Left cardiac atrium (tissue), 4 donors: ENCODE measurements at regions not wholly inside any gene's neighbourhood (a gene's known extent, or its start where the extent isn't known, plus 50 kb on each side); places are given as distances from the start of the nearest gene placed in this dataset.

Experiments
- ATAC-seq, 2 donors: fragments of 200-7000 bp; cut with Tn5 transposase; one replicate each; pipeline ENCODE4 v1.9.1; 2020; ENCODE audit warnings: mild to moderate bottlenecking in 2 of 2, moderate library complexity in 2 of 2
- DNase-seq: peaks from one replicate; pipeline ENCODE4 v3.0.0-alpha.2; 2020
- intact Hi-C, 2 donors: fragments of 100-400 bp; cut with DNase I; formaldehyde crosslinking; loops; one replicate each; pipeline versions ENCODE4 v1.14.1 to v1.15.1; 2022 to 2023
- donor health status: DM: no; HTN: yes; CAD: no.
- donor health status: DM: no; HTN: yes; CAD: no; lungs with severe emphysema.
- donor health status: DM: yes; HTN: yes; CAD: no.
- donor health status: Dilated cardiomyopathy.

- DNase-seq, result no peak
- intact Hi-C loops, result no loop called here
- ATAC-seq, result no peak
Observed at GRCh38 chr2:104088745-104089144, 765.2 kb upstream of the POU3F3 start.

DNA sequence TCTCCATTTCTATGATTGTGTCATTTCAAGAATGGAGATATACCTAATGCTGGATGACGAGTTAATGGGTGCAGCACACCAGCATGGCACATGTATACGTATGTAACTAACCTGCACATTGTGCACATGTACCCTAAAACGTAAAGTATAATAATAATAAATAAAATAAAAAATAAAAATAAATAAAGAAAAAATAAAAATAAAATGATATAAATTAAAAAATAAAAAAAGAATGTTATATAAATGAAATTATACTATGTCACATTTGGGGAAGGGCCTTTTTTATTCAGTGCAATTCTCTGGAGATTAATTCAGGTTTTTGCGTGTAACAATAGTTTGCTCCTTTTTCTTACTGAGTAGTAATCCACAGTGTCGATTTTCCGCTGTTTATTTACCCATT lies 763.5 kb upstream of the POU3F3 start:
- ATAC-seq (no peak), DNase-seq (no peak)
- intact Hi-C loops, result no loop called here

- ATAC-seq (no peak), DNase-seq (no peak)
- intact Hi-C loops, result no loop called here
Observed at GRCh38 chr2:104091894-104092293, 762.0 kb upstream of the POU3F3 start.

DNA sequence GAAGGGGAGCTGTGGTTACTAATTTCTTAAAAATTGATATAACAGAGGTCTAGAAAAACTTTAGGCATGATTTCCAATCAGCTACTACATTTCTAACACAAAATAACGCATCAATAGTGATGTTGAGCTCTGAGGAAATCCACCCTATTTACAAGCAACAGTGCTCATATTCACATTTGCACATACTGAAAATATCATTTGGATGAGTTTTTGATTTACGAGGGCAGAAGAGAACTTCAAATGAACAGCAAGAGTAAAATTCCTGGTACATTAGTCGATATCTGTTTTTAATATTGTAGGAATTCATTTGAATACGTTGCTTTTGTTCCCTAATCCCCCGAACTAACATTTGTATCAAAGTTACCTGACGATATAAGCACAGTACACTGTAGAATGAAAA lies 761.0 kb upstream of the POU3F3 start:
- intact Hi-C loops, result no loop called here

GRCh38 chr2:104102615-104103014 lies 751.3 kb upstream of the POU3F3 start:
- ATAC-seq, result no peak
- intact Hi-C loops, result no loop called here
- no peak for DNase-seq

More for the DNA sequence above, 761.0 kb upstream of the POU3F3 start:
- ATAC-seq, result no peak
- DNase-seq, result no peak

- ATAC-seq, result no peak
- no peak for DNase-seq
- intact Hi-C loops, result no loop called here
Observed at GRCh38 chr2:104109356-104109755, 744.6 kb upstream of the POU3F3 start.

DNA sequence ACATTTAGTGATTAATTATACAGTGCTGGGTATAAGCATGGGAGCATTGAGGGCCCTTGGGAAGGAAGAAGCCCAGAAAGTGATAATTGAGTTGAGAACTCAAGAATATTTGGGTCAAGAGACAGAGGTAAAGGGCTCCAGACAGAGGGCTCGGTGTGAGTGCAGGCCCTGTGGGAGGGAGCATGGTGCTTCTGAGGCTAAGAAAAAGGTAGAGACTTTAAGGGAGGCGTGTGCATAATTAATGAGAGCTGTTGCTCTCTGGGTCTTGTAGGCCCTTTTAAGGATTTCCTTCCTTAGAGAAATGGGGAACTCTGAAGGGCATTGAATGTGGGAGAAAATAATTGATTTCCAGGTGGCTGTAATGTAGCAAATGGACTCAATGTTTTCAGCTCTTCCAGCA lies 735.0 kb upstream of the POU3F3 start:
- intact Hi-C loops, result no loop called here
- ATAC-seq, result no peak

GRCh38 chr2:104120171-104120570 lies 733.7 kb upstream of the POU3F3 start:
- ATAC-seq, result no peak
- intact Hi-C loops, result no loop called here
- no peak for DNase-seq

More for the DNA sequence above, 735.0 kb upstream of the POU3F3 start:
- DNase-seq, result no peak

DNA sequence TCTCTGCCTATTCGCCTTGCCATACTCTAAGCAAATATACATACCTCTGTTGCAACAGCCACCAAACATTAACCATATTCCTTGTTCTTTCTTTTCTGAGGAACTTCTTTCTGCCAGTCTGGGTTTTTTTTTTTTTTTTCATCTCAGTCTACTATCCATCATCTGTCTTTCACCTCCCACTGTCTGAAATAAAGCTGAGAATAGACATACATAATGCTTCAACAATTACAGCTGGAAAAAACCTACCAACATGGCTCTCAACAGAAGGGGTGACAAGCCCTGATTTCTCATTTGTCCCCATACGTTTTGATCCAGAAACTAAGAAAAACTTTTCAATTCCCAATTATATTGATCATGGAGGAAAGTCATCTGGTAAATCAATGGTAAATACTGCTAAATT lies 728.8 kb upstream of the POU3F3 start:
- intact Hi-C loops, result no loop called here
- DNase-seq (no peak), ATAC-seq (no peak)

DNA sequence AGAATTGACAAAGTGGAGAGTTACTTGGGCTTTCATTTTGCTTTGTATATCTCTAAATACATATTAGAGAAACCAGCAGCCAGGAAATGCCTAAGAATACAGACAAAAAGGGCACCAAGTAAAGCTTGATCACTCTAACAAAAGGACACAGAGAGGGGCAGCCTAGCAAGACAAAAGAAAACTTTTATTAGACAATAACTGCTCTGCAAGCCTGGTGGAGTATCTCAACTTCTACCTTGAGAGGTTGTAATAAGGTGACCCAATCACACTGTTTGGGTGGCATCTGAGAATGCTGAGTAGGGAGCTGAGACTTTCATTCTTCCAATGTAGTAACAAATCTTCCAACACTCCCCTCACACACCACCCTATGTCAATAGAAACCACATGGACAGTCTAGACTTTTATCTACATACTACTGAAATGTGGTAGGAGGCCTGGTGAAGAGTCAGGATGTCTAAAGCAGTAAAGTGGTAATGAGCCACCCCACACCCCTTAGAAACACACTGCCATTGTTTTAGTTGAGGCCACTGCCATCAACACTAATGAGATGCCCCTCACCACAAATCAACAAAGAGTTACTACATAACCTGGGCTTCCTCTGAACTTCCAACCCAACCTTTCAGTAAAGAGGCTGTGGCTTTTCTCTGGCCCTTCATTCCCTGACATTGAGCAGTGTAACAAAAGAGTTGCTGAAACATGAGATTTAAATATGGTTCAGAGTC lies 726.7 kb upstream of the POU3F3 start:
- DNase-seq (no peak), ATAC-seq (no peak)
- intact Hi-C loops, result no loop called here

DNA sequence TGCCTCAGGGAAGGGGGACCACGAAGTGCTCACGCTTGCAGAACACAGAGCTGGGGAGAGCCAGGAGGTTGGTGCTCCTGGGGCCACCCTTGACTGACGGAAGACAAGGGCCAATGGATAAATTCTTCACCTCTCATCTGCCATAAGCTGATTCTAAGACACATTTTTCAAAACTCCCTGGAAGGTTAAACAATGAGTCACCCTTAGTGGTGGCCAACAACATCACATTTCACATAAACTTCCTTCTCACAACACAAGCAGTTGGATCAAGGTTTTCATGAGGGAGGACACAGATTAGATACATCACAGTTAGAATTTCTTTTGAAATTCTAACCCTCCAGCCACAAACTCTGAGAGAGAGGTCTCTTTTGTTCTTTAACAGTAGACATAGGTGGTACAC lies 713.6 kb upstream of the POU3F3 start:
- DNase-seq, result no peak
- ATAC-seq, result no peak
- intact Hi-C loops, result no loop called here

GRCh38 chr2:104158191-104158590 lies 695.7 kb upstream of the POU3F3 start:
- intact Hi-C loops, result no loop called here

DNA sequence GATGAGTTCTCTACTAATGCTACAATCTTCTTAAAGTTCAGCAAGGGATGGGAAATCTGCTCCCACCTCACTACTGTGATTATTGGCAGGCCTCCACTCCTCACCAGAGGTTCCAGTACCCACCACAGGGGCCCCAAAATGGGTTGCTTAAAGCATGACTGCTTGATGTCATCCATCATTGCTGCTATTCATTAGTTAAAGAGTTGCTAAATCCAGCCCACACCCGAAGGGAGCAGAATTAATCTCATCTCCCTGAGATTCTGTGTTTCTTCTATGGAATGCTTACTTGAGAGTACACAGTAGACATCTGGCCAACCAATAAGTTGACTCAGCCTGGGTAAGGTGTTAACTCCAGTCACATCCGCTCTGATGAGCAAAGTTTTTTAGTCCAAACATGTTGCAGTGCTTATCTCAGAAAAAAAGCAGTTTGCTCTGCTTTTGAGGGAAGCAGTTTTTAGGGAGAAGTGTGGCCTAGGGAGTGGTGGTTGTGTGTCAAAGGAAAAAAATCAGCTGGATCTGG lies 690.2 kb upstream of the POU3F3 start:
- intact Hi-C loops, result no loop called here
- DNase-seq (no peak), ATAC-seq (no peak)

More at GRCh38 chr2:104158191-104158590, 695.7 kb upstream of the POU3F3 start:
- ATAC-seq (no peak), DNase-seq (no peak)

DNA sequence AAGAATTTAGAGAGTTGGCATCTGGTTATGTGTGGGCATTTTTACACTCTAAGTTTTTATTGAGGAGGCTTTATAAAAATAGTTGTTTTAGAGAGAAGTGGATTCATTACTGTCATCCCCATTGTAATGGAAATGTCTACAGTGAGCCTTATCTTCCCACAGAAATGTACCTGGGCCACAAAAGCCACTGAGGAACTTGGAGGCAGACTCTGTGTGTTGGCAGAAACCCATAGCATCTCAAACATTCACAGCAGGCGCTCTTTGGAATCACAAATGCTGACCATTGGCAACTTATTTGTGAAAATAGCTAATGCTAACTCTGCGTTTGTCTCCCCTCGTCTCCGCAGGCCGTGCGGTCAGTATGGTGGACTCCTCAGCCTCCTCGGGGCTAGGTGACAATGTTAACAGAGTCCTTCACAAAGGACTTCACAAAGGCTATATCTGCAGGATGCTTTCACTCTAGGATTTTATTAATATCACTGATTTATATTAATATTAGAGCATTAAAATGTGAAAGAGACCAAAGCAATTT lies 689.1 kb upstream of the POU3F3 start:
- DNase-seq (no peak), ATAC-seq (no peak)
- intact Hi-C loops, result no loop called here

GRCh38 chr2:104177179-104177578 lies 676.7 kb upstream of the POU3F3 start:
- intact Hi-C loops, result no loop called here
- DNase-seq (no peak), ATAC-seq (no peak)

DNA sequence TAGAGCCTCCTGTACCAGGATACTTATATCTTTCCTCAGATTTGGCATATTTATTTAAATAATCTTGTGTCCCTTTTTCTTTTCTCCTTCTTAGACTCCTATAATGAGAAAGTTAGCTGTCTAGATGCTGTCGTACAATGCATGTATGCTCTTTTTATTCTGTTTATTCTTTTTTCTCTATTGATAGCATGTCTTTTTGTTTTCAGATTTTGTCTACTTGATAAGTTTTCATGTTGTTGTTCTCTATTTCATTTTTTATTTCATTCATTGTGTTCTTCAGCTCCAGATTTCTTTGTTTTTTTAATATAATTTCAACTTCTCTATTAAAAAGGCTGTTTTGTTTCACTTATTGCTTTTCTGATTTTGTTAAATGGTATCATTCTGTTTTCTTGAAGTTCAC lies 674.3 kb upstream of the POU3F3 start:
- ATAC-seq, result no peak
- DNase-seq, result no peak
- intact Hi-C loops, result no loop called here

DNA sequence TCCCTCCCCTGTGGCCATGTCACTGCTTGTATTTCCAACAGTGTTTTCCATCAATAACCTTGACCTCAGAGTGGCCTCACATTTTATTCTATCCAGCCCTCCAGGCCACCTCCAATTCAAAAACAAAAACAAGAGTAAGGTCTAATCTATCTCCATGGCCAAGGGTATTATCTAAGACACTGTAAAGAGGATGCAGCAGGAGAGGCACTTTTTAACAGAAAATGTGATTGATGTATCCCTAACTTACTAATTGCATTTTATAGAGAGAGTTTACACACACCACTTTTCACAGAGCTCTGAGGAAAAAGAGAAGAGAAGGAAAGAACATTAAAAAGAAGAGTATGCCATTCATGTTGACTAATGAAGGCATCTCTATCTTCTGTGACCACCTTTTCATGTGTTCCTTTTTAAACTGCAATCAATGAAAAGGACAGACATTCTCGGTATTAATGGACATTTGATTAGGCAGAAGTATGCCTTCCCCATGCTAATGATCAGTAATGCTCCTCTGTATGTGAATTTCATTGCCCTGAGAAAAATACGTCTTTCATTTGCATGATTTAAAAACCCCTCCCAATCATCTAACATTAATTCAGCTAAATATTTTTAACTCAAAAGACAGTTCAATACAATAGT lies 653.3 kb upstream of the POU3F3 start:
- intact Hi-C loops, result no loop called here
- DNase-seq (no peak), ATAC-seq (no peak)

- ATAC-seq (no peak), DNase-seq (no peak)
- intact Hi-C loops, result no loop called here
Observed at GRCh38 chr2:104213758-104214157, 640.2 kb upstream of the POU3F3 start.

DNA sequence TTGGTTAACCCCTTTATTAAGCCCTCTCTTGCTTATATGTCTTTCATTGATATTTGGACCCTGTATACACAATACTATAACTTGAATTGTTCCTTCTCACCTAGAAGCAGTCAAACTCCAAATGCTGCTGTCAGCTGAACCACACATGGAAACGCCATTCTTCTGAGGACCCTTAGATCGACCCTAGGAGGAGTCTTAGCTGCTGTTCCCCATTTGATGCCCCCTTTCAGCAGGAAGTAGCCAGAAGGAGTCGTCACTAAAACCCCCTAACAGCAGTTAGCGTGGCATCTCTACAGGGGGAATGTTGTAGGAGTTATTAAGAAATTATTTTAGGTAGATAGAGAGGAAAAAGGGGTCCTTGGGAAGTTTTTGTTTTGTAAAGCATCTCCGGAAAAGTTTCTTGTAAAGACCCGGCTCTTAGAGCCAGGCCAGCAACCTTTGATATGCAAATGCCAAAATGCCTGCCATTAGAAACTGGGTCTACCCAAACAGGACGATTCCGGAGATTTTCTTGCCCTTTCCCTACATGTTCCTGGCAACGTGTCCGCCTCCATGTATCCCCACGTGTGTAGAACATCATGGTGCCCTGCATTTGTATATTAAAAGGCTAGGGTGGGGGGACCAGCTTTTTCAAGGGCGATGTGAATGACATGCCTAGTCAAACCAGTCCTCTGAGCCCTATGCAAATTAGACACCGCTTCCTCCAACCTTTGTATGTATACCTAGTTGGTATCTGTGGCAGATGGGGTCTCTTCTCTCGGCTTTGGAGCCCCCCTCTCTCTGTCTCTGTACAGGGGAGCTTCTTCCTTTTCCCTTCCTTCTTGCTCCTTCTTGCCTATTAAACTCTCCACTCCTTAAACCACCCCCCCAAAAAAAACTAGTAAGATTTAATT lies 638.4 kb upstream of the POU3F3 start:
- intact Hi-C loops, result no loop called here
- DNase-seq, result no peak
- ATAC-seq, result no peak

GRCh38 chr2:104233591-104233990 lies 620.3 kb upstream of the POU3F3 start:
- no peak for DNase-seq
- ATAC-seq, result no peak
- intact Hi-C loops, result no loop called here
